GM19025 (cell line): ENCODE measurements at regions not wholly inside any gene's neighbourhood (a gene's known extent, or its start where the extent isn't known, plus 50 kb on each side); places are given as distances from the start of the nearest gene placed in this dataset.

Source experiments
- ATAC-seq: cut with Tn5 transposase; IDR thresholded peaks from one replicate; pipeline ENCODE4 v1.9.1; 2021; ENCODE audit warnings: mild to moderate bottlenecking, low read depth, moderate library complexity; ENCODE audit not compliant: unreplicated experiment

DNA sequence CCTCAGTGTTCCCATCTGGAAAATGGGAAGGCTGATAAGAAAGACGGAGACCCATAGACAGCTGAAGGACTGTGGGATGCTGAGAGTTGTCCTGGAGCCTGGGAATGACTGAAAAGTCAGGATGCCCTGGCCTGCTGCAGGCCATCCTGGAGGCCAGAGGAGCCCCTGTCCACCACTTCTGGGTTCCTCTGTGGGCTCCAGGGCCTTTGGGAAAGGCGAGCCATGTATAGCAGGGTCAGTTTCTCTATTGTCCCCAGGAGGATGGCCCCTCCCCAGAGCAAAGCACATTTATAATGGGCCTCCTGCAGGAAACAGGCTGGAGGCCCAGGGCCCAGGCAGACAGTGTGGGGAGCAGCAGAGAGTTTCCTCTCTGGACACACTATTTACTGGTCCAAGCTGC lies 471.4 kb upstream of the MGMT start:
- ATAC-seq, result no peak

DNA sequence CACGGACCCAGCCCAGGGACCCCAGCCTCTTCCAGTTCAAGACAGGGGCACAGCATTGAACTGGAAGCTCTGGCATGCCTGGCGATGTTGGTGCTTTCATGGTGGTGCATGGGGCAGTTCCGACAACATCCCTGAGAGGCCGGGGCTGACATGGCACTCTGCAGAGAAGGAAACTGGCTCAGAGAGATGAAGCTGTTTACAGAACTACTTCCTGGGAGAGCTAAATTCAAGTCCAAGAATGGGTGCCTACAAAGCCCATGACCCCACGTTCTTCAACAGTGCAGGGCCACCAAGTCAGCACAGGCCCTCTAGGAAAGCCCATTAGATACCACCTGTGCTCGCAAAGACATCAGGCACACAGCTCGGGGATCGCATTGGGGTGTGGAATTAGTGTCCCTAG lies 470.9 kb upstream of the MGMT start:
- ATAC-seq, result no peak

DNA sequence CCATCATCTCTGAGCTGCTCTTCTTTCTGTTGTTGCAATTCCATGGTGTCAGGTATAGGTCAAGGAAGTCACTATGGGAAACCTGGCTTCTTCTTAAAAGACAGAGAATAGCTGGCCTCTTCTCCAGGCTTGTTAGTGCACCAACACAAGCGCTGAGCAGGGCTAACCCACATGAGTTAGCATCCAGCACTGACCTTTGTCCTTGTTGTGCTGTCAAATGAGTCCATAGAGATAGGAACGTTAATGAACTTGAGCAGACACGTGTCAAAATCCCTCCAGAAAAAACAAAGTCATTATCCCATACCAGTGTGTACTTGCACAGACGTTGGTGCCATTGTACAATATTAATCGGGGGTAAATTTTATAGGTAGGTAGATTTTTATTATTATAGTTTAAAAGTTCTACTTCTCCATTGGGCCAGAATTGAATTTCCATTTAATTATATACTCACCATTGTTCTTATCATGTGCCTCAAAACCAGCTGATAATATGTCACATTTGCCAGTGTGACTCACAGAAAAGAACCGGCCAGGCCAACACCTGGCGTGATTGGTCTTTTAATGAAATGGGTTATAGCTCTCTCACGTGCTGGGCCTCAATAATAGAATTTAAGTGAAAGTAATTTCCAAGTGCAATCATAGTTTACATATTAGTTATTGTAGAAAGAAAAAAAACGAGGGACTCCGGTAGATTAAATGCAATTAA lies 468.8 kb upstream of the MGMT start:
- ATAC-seq, result no peak

DNA sequence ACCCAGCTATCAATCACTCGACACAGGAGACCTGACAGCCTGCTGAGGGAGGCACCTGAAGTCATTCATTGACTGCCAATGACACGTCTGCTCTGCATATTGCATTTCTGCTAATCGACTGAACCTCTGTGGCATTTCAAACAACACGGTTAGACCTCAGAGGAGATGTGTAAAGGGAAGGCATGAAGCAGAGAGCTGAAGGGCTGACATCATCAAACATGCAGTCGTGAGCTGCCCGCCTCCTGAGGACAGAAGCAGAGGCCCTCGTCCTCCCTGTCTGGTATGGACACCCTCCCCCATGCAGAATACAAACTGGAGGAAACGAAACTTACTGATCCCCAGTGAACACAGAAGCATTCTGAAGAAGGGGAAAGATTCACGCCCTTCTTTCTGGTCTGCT lies 462.6 kb upstream of the MGMT start:
- no peak for ATAC-seq

DNA sequence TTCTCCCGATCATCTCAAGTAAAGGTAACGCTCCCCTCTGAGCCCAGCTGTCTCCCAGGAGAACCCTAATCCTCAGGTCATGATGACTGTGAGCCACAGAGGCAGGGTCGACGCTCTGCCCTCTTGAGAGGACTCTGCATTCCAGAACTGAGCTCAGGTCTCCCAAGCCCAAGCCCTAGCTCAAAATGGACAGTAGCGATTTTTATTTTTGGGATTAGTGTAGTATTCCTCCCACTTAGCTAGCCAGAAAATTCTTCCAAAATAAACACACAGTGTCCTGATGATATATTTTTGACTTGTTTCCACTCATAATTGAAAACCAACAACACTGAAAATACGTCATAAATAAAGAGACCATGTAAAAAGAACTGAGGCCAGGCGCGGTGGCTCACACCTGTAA lies 462.0 kb upstream of the MGMT start:
- ATAC-seq, result no peak

DNA sequence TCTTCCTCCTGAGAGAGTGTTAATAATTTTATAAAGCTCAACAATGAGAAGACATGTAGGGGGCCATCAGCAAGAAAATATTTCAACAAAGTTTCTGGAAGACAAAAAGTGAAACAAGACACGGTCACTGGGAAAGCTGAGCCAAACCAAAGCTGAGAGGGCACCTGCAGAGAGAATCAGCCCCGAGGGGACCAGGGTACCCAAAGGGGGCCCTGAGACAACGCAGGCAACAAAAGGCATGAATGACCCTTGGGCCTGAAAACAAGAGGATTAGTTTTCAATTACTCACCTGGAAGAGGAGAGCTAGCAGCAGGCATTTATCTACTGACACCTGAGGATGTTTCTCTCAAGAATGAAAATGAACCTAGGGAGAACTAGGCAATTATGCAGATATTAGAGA lies 461.2 kb upstream of the MGMT start:
- ATAC-seq, result no peak

DNA sequence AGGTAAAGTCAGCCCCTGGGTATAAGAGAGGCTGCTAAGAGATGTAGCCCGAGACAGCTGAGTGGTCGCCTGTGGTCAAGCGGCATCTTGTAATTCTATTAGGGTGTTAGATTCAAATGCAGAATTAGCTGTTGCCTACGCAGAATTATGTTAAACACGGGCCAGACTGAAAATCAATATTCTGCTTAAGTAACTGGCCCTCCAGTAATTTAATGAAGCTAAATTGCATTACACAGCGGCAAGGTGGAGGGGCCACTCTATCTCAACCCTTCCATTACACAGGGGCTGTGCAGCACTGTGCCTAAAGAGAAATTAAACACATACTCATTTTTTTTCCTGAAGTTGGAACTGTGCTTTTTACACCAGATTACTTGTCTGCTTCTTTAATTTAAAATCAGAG lies 448.5 kb upstream of the MGMT start:
- ATAC-seq, result no peak

DNA sequence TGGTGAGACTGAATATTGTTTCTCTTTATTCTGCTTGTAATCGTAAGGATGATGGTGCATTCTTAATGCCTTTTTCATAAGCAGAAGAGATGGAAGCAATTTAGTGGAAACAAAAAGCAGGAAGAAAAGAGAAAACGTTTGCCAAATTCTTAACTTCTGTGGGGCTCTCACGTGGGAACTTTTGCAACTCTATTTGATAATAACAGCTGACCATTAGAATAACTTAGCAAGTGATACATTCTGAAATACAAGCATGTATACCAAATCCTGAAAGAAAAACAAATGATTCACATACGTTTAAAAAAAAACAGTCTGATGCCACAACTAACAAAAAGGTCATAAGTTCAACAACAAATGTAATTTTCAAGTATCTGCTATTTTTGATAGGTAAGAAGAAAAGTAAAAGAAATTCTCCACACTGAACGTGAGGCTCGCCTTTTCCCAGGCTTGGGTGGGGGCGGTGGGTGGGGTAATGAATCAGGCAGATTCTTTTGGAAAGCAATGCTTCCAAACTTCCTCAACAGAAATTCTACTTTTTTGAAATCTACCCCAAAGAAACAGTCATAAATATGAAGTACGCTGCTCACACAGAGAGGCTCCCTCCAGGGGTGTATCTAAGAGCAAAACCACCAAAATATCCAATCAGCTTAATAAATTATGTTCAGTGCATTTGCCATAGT lies 446.2 kb upstream of the MGMT start:
- ATAC-seq, result no peak

DNA sequence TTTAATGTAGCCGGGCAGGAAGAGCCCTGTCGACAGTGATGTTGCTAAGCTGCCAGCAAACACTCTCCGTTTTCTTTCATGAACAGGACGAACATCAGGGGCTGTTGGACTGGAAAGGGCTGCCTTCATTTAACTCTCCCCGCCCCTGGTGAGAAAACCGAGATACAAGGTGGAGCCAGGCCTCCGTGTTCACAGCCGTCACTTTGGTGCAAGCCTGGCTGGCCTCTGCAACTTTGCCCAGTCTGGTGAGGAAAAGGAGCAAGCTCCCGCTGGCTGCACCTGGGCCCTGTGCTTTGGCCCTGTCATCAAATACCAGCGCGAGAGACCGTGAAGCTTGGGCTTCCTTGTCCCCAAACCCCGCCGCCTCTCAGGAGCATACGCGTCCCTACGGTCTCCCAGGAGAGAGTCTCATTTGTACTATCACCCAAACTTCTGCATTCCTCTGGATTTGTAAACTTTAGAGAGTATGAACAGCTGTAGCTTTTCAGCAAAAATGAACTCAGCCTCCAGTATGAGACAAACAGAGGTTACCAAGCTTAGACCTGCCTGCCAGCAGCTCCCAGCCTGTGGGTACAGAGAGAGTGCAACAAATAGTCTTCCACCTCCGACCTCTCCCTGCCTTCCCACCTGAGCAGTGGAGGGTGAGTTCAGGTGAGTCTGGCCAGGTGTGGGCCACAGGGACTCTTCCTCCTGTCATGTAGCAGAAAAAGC lies 445.3 kb upstream of the MGMT start:
- ATAC-seq, result no peak

DNA sequence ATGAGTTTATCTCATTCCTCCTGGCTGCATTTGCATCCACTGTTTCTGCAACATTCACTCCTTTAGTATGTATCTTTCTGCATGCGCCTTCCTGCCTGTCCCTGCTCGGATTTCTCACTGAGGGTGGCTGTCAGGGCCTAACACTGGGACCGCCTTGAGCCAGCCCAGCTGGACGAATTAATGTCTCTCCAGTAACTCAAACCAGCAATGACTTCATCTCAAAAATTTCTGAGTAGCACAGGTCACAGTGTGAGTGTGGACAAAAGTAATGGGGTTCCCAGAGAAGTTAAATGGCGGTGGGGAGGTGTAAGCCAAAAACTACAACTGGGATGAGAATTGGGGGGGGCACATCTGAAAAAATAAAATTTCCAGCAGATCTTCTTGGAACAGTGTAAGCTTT lies 444.0 kb upstream of the MGMT start:
- no peak for ATAC-seq

DNA sequence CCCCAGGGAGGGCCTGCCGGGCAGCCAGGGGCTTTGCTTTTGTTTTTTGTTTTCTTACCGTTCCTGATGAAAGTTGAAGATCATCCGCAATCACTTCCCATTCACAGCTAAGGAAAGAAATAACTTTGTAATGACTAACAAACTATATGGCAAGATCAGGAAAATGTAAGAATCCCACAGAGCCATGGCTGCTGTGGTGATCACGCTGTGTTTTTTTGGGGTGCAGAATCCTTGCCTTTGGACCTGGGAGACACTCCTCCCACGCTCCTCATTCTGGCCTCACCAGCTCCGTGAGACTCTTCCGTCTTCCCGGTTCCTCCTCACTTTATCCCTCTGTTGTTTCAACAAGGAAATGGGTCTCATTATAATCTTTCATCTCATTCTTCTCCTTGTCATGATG lies 443.0 kb upstream of the MGMT start:
- ATAC-seq, result no peak

DNA sequence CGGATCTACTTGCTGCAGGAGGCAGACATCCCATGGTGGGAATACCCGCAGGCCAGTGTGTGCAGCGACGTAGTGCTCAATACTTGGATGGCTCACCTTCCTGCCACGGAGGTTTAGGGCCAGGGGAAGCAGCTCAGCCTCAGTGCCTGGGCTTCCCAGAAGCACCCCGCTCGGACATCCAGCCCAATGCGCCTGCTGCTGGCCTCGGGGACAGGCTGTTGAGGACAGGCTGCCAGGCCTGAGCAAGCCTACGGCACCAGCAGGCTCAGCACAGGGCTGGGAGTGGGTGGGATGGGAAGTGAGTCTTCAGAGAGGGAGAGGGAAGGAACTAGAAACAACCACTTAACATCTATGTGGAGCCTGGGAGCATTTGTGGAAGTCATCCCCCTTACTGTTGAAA lies 441.3 kb upstream of the MGMT start:
- ATAC-seq, result no peak

DNA sequence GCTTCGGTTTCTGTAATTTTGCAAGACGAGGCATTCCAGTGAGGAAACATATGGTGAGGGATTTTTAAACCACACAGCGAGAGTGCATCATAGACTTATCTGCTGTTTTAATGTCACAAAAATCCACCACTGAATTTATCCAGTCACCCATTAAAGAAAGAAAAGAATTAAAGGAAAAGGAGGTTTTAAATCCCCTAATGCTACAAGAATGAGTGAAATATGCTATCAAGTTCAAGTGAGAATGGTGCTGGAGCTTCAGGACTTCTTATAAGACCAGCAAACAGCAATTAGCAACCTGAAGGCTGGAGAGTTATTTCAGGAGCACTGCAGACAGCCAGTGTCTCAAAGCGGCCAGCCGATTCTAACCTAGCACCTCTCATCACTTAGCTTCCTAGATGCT lies 439.1 kb upstream of the MGMT start:
- ATAC-seq, result no peak

DNA sequence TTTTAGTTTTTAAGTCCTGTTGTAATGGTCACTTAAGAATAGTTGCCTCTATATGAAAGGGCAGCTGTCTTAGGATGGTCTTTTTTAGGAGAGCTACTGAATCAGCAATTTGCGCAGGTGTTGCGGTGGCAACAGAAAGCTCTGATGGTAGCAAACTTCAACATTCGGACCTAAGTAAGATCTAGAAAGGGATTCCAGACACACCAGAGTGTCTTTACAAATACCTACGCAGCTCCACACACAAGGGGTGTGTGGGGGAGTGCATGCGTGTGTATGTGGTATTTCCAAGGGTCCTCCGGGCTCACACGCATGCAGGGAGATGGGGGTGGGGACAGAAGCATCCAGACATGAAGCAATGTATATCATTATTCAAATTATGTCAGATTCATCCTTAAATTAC lies 438.6 kb upstream of the MGMT start:
- ATAC-seq, result no peak

DNA sequence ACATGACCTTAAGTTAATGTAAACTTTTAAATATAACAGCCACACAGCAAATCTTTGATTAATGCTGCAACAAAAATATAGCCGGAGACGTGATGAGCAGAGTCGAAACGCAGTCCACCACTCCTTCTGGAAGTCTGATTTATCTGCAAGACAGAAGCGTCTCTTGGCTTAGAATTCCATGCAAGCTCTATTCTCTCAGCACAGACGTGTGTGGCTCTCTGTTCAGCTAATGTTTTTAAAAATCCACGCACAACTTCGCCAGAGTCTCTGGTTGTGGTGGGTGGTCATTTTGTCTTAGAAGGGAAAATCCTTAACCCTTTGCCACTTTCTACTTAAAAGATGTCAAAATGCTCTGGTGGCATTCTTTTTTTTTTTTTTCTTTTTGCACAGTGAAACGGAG lies 438.0 kb upstream of the MGMT start:
- no peak for ATAC-seq

DNA sequence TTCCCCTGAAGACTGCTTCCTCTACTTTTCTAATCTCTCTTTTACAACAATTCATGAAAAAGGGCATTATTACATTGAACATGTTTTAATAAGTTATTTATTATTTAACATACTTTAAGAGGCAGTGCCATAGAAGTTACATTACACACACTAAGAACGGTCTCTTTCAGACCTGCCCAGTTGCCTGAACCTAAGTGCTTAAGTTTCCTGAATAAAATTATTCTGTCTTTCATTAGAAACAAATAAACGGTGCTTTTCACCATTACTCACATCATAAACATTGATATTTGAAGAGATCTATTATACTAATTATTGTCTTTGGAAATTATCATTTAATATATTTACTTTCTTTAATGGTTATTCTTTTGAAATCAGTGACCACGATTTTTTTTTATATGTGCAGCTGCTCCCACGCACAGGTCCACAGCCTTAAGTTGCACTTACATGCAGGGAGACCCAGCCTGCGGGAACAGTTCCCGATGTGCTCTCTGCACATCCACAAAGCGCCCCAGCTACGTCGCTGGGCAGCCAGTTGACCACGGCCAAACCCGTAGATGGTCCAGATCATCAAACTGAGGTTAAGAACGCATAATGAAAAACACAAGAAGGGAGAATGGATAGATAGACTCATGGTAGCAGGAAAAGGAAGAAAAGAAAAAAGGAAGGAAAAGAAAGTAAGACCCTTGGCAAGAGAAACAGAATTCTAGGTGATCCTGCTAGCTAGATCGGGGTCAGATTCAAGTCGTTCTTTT lies 437.0 kb upstream of the MGMT start:
- no peak for ATAC-seq

DNA sequence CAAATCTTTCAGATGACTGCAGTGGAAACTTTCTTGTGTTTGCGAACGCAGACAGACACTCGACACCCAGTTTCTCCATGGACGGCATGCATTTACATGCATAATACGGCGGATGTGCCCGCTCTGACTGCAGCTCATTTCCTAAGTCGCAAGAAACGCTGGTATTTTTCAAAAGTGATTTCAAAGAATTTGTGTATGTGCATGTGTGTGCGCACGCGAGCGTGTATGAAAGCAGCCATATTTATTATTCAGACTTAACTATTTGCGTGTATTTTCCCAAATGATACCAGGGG lies 436.5 kb upstream of the MGMT start:
- no peak for ATAC-seq

DNA sequence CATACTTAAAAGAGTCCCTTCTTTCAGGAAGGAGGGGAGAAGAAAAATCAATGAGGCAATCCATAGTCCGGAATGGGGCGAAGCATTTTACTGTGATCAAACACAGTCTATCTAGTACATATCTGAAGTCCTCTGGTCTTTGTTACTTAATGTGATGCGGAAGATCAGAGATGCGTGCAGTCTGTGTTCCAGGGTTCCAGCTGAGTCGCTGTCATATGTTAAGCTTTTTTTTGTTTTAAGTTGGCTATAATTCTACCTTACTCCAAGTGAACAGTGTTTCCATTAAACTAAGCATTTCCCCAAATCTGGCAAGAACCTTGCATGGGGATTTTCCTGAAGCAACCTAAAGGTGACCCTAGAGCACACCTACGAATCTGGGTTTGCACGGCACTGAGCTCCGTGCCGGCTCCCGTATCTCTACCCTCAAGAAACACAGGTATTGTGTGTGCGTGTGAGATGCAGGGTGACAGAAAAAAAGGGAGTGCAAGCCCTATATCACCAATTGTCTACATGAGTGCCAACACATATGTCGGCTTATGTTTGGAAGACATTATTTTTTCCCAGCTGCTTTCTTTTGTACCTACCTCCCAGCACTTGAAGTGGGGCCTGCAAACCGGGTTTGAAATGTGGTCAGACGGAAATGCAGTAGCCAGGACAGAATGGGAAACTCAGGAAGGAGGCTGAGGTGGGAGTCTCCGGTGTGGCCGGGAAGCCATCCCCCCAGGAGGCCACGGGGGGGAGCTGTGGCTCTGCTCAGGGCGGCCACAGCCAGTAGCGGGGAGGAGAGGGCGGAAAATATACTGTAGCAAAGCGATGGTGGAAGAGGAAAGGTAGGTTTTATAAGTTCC lies 435.8 kb upstream of the MGMT start:
- no peak for ATAC-seq

DNA sequence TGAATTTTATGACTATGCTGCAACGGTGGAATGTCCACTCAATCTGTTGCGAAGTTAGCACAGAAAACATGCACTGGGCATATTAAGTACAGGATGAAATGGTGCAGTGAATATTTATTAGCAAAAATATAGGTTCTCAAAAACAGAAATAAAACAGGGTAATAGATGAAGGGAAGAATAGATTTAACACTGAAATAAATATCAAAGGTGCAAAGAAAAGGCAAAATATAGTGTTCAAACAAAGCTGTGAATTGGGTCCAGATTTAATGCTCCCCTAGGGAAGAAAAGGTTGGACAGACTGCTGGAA lies 435.2 kb upstream of the MGMT start:
- no peak for ATAC-seq

DNA sequence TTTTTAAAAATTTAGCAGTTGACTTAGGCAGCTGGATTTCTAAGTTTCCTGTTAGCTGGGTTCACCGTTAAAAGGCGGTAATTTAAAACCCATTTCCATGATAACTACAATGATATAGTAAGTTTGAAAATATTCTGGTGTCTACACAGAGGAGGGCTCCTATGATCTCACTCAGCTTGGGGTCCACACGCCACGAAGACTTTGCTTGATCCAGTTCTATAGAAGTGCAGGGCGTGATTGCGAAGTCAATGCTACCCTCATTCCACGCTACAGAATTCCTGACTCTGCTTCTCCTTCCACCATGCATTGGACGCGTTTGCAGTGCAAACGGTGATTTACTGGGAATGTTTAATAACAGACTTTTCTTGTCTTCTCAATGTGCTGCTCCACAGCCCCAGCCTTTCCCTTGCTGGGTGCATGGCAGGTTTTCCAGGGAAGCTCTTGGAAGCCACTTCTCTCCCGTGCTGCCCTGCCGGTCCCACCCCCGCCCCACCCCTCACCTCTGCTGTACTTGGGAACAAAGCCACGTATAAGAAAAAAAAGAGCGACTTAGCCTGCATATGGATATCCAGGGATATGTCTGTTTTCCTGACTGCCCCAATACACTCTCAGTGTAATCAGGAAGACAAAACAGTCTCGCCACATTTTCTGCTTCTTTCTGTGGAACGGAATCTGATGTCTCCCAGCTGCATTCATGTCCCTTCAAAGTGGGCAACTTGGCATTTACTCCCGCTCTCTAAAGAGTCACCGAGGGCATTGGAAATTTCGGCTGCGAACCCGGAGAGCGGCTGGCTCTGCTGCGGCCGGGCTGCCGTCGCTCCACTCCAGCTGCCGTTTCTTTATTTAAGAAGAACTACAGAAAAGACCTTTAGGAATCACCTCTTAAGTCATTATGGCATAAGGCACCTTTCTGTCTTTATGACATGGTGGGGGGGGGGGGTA lies 434.4 kb upstream of the MGMT start:
- ATAC-seq, result no peak
